LNCAP (cell line): ENCODE measurements at regions not wholly inside any gene's neighbourhood (a gene's known extent, or its start where the extent isn't known, plus 50 kb on each side); places are given as distances from the start of the nearest gene placed in this dataset.

Experiments used
- CTCF ChIP-seq: fragments of 450-650 bp; IDR thresholded peaks from 2 replicates; pipeline ENCODE4 v1.5.1; 2017; ENCODE audit warnings: mild to moderate bottlenecking

- TF ChIP-seq CTCF = no peak
These were observed 346.1 kb upstream of the DDI1 start for GRCh38 chr11:103690356-103690755.

- no peak for TF ChIP-seq CTCF
These were observed 340.3 kb upstream of the DDI1 start for GRCh38 chr11:103696123-103696522.

- no peak for TF ChIP-seq CTCF
These were observed 337.2 kb upstream of the DDI1 start for GRCh38 chr11:103699216-103699615.

GRCh38 chr11:103699656-103700055 is 336.8 kb upstream of the DDI1 start:
- TF ChIP-seq CTCF = no peak

- no peak for TF ChIP-seq CTCF
These were observed 335.8 kb upstream of the DDI1 start for GRCh38 chr11:103700622-103701021.

GRCh38 chr11:103703437-103703836 is 333.0 kb upstream of the DDI1 start:
- TF ChIP-seq CTCF = no peak

GRCh38 chr11:103703954-103704353 is 332.5 kb upstream of the DDI1 start:
- no peak for TF ChIP-seq CTCF

- TF ChIP-seq CTCF = no peak
These were observed 330.8 kb upstream of the DDI1 start for GRCh38 chr11:103705642-103706041.
